GM19452 (cell line): ENCODE measurements at regions not wholly inside any gene's neighbourhood (a gene's known extent, or its start where the extent isn't known, plus 50 kb on each side); places are given as distances from the start of the nearest gene placed in this dataset.

Source experiments
- ATAC-seq: cut with Tn5 transposase; IDR thresholded peaks from one replicate; pipeline ENCODE4 v1.9.1; 2021; ENCODE audit not compliant: unreplicated experiment

GRCh38 chr13:73596382-73596781, 537.6 kb downstream of the KLF5 start:
- ATAC-seq = no peak

- no peak for ATAC-seq
Measured at GRCh38 chr13:73593199-73593765, 534.5 kb downstream of the KLF5 start.

- no peak for ATAC-seq
Measured at GRCh38 chr13:73591861-73592260, 533.1 kb downstream of the KLF5 start.

GRCh38 chr13:73590795-73591194, 532.0 kb downstream of the KLF5 start:
- no peak for ATAC-seq

- ATAC-seq = no peak
Measured at GRCh38 chr13:73585236-73585635, 526.4 kb downstream of the KLF5 start.

- no peak for ATAC-seq
Measured at GRCh38 chr13:73583331-73583730, 524.5 kb downstream of the KLF5 start.

- ATAC-seq = no peak
Measured at GRCh38 chr13:73580513-73581267, 521.9 kb downstream of the KLF5 start.

GRCh38 chr13:73579574-73580274, 520.9 kb downstream of the KLF5 start:
- ATAC-seq = no peak

GRCh38 chr13:73578251-73578875, 519.6 kb downstream of the KLF5 start:
- ATAC-seq = no peak

GRCh38 chr13:73576291-73576690, 517.5 kb downstream of the KLF5 start:
- no peak for ATAC-seq

GRCh38 chr13:73572824-73573223, 514.0 kb downstream of the KLF5 start:
- no peak for ATAC-seq

- no peak for ATAC-seq
Measured at GRCh38 chr13:73571376-73571775, 512.6 kb downstream of the KLF5 start.

- no peak for ATAC-seq
Measured at GRCh38 chr13:73556902-73557301, 498.1 kb downstream of the KLF5 start.

GRCh38 chr13:73556128-73556527, 497.3 kb downstream of the KLF5 start:
- no peak for ATAC-seq

- ATAC-seq = no peak
Measured at GRCh38 chr13:73551736-73552135, 492.9 kb downstream of the KLF5 start.

GRCh38 chr13:73549717-73550116, 490.9 kb downstream of the KLF5 start:
- no peak for ATAC-seq

- ATAC-seq = no peak
Measured at GRCh38 chr13:73548449-73548848, 489.6 kb downstream of the KLF5 start.

- ATAC-seq = no peak
Measured at GRCh38 chr13:73547239-73547638, 488.4 kb downstream of the KLF5 start.

GRCh38 chr13:73544175-73544574, 485.4 kb downstream of the KLF5 start:
- ATAC-seq = no peak

GRCh38 chr13:73542446-73542845, 483.6 kb downstream of the KLF5 start:
- no peak for ATAC-seq

- ATAC-seq = no peak
Measured at GRCh38 chr13:73536865-73537264, 478.1 kb downstream of the KLF5 start.

- no peak for ATAC-seq
Measured at GRCh38 chr13:73535341-73535740, 476.5 kb downstream of the KLF5 start.
